ENCODE measurements at regions not wholly inside any gene's neighbourhood (a gene's known extent, or its start where the extent isn't known, plus 50 kb on each side); places are given as distances from the start of the nearest gene placed in this dataset.
"Not testable (repeated sequence)": the region's sequence is repeated elsewhere in the genome, so short reads cannot be mapped to it uniquely, and the experiment has no call there.

DNA sequence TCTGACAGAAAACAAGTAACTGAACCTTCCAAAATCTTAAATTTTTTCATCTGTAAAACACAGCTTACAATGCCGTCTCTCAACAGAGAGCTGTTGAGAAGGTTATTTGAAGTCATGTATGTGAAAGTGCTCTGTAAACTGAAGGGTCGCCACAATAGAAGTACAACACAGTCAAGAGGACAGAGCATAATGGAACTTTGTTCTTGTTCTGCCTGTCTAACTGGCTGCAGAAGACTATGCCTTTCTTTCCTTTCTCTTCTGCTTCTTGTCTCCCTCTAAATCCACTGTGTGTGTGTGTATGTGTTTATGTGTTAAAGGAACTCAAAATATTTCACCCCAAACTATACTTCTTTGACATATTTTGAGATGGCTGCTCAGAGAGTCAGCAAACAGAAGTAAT lies 365.8 kb upstream of the RND3 start:
- DNase-seq (ENCODE audit: low read depth) = no peak

DNA sequence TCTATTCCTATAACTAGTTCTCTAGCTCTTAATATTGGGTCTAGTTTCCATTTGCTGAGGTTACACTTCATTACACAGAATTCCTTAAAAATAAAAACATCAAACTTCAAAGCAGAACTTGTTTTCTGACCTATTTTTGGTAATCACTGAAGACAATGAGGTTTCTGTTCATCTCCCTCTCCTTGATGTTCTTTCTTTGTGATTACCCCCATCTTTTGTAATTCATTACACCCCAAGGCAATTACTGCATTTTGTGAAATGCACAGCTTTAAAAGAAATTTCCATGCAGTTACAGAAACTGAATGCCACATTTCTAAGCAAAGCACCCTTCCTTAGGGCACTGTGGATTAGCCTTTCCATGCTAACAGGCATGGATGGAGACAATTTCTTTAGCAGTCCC lies 363.2 kb upstream of the RND3 start:
- DNase-seq (ENCODE audit: low read depth) = no peak

DNA sequence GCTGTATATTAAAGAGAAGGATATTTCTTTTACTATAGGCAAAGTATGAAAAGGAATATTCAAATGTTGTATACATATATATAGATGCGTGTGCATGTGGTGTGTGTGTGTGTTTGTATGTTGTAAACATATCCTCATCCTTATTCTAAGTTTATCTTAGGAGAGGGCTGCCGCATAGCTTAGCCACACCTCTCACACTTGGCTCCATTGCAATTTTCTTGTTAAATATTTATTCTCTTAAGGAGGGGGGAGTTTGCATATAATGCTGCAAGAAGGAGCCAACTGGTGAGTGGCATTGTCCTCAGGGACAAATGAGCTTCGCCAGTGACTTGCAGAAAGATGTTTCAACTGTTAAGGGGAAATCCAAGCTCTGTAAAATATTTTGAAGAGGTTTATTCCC lies 360.1 kb upstream of the RND3 start:
- no peak for DNase-seq (ENCODE audit: low read depth)

DNA sequence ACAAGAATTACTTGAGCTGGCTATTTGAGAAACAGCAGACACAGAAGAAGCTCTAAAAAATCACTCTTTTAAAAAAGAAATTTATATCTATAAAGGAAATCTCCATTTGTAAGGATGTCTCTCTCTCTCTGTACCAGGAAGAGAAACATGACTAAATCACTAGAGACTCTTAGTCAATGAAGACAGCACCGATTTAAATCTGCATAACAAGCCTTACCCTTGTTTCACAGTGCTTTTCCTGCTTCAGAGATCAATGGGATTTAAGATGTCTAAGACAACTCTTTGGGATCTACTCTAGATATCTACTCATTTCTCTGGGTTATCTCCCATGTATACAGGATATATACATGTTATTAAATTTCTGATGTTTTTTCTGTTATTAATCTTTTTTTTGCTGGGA lies 359.2 kb upstream of the RND3 start:
- DNase-seq (ENCODE audit: low read depth) = no peak

DNA sequence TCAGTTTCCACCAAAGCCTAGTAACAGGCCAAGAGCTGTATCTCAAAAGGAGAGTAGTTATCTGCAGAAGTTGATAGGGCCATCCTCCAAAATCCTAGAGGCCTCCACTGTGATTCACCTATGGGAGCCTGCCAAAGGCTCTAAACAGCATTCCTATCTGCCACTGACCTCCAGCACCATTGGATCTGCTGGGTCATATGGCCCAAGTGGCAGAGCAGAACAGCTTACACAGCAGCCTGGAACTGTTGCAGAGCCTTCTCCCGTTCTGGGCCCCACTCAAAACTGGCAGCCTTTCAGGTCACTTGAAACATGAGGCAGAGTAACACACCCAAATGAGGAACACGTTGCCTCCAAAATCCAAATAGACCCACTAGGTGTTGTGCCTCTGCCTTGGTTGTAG lies 345.2 kb upstream of the RND3 start:
- DNase-seq (ENCODE audit: low read depth) = peak; percentile 55

DNA sequence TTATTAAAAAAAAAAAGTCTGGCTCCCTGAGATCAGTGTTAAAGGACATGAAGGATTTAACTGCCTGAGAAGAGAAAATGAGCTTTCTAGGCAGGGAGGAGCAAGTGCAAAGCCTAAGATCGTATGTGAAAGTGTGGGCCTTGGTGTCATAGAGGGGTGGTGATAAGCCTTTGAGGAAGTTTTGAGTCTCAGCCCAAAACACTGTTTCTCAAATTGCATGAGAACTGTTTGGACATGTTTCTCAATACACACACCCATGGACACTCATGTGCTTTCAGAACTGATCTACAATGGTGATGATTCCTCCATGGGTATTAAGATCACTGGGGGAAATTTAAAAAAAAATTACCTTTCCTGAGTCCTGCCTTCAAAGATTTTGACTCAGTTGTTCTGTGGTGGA lies 336.7 kb upstream of the RND3 start:
- DNase-seq (ENCODE audit: low read depth) = no peak

DNA sequence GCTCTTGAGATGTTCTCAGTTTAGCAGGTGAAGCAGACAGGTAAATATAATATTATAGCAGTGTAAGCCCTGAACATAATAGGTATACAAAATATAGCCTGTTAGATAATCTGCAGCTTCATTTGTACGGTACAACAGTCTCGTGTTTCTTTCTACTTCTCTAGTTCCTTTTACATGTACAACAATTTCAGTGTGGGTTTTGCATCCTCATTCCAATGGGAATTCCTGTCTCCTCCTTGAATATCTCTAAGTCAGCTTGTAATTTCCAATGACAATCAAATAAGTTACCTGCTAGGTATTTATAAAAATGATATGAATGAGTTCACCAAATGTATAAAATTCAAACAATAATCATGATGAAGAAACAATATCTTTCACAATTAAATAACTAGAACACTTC lies 330.0 kb upstream of the RND3 start:
- no peak for DNase-seq (ENCODE audit: low read depth)

DNA sequence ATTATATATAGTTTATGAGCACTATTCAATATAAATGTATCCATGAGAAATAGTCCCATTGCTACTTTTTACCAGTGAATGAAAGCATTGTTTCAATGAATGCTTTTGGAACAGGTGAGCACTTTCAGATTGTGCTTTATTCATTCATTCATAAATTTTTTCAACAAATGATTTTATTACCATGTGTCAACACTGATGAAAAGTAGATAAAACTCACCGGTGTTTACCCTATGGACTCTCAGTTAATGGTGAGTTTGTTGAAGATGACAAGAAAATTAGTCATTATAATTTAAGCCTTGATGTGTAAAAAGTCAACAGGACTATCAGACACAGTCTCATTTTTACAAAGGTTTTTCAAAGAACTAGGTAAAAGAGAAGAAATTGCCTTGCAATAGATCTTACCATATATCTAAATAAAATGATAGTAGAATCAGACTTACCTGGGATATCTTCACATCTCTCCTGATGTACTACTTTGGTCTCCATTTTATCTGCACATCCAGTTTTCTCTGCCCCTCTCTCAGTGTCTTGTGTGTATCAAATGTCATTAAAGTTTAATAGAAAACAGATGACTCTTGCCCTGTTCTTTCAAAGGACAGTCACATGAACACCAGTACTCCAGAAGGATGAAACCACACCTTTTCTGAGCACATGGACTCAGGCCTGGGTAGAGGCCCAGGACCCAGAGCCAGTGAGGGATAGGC lies 325.3 kb upstream of the RND3 start:
- peak; percentile 14 for DNase-seq (ENCODE audit: low read depth)

DNA sequence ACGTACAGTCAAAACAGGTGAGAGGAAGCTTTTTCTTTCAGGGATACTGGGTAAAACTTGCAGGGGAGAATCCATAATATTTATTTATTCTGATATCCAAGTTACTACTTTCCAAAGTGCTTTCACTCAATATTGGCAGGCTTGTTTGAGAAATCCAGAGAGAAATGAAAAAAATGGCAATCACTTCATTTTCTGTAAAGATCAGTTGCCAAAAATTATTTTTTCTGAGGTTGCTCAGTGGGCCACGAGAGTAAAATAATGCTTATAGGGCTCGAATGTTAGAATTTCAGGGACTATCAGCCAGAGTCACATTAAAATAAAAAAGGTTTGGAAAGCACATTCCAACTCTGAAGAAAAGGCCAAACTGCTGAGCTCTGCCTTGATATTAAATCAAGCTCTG lies 324.6 kb upstream of the RND3 start:
- DNase-seq (ENCODE audit: low read depth) = no peak

DNA sequence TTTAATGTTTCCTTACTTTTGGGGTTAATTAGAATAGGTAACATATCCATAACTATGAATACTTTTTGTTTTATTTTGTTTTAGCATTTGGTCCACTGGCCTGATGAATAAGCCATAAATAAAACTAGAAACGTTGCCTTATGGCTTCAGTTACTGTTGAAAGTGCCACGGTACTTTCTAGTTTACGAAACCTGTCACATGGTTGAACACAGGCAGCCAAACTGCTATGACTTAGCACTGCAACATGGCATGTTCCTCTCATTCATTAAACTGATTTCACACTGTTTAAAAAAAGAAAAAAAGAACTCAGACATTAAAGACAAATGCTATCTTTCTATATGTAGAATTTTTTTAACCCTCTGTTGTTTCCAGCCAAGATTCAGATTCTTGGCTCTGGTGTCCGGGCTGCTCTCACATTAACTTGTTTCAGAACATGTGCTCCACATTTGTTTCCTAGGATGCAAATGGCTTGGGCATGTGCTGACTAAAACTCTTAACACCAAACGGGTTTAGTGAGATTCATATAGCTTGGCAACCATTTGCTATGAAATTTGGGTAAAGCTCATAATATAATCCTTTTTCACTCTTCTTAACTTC lies 323.9 kb upstream of the RND3 start:
- peak; percentile 81 for DNase-seq (ENCODE audit: low read depth)

DNA sequence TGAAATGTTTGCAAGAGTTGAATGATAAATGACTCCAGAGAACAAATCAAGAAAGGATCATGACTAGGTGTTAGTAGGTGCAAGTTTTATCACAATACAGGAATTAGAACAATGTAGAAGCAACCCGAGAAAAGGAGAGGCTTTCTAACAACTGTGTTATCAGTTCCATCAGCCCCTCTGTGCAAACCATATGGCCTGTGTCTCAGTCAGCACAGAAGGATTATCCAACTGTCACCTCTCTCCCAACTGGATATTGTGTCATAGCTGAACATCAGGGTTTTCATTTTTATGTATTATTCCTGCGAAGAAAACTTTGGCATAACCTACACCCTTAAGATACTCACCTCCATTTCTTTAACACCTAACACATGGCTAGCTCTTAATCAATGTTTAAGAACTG lies 321.6 kb upstream of the RND3 start:
- no peak for DNase-seq (ENCODE audit: low read depth)

DNA sequence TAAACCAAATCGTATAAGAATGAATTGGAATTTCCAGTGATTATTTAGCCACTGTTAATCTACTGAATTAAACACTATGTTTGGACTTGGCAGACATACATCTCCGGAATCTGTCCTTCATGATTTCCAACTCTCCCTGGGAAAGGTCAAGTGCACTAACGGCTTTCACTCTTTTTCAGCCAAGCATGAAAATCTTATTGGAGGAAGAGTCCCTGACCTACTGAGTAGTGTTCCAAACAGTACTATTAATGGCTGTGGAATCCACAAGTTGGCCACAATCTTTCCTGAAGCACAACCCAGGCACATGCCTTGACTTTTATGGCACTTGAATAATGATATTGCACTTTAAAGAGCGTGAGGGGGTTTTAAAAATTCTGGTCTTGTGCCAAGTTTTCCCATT lies 318.9 kb upstream of the RND3 start:
- peak; percentile 35 for DNase-seq (ENCODE audit: low read depth)

DNA sequence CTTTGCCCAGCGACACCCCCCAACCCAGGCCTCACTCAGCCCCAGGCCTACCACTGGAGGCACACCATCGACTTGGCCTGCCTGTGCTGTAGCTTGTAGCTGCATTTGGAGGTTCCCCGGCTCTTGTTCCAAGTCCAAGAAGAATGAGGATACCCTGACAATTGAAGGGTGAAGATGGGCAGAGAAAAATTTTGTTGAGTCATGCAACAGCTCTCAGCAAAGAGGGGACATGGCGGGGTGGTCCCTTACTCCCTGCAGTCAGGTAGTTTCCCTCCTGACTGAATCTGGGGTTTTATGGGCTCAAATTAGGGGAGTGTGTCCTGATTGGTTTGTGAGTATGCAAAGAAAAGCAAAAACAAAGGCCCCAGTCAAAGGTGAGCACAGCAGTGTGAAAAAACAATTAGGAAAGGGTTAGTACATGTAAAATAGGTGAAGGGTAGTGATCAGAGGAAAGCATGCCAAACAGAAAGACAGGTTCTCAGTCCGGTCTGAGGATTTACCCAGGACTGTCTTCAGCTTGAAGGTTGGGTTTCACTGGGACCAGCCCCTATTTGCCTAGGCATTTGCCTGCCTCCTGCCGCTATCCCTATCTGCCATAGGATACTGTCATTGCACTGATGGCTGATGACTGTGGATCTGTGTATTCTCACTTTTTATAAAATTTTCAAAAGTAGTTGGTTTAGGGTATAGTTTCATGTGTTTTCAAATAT lies 316.4 kb upstream of the RND3 start:
- DNase-seq (ENCODE audit: low read depth) = no peak

DNA sequence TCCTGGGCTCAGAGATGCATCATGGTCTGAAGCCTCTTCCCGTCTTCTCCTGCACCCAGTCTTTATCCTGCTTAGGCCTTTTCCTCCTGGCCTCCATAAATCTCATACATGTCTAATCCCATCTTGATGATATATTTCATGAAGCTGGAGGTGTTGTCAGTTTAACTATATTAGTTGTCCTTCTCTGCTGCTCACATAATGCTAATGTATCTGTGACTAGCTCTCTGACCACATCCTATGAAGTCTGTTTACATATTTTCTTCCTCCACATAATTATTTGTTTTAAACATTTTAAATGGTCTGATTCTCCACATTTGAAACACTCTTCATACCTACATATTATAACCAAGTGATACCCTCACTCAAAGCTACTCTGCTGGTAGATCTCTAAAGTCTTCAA lies 315.2 kb upstream of the RND3 start:
- DNase-seq (ENCODE audit: low read depth) = no peak

DNA sequence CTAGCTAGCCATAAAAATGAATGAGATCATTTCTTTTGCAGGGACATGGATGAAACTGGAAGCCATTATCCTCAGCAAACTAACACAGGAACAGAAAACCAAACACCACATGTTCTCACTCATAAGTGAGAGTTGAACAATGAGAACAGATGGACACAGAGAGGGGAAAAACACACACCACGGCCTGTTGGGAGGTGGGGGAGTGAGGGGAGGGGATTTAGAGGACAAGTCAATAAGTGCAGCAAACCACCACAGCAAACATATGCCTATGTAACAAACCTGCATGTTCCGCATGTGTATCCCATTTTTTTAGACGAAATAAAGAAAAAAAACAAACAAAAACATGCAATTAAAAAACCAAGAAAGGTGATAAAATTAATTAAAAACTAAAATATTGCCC lies 308.8 kb upstream of the RND3 start:
- DNase-seq (ENCODE audit: low read depth) = not testable (repeated sequence)

DNA sequence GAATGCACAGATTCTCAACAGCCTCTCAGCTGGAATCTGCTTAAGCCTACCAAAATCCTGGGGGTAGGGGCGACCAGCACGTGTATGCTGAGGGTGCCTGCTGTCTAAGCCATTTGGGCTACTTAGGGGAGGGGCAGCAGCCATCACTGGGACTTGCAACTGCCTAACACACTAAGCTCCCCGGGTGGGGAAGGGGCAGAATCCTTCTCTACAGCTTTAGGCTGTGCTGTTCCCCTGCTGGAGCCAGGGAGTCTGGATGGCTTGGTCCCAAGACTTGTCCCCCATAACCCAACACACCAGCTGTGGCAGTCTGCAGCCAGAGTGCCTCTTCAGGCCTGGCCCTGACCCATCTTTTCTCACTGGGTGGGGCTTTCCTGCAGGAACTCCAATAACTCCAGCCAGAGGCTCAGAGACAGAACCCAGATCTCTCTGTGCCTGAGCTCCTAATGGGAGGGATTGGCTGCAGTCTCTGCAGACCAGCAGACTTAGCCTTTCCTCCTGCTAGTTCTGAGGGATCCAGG lies 305.4 kb upstream of the RND3 start:
- DNase-seq (ENCODE audit: low read depth) = no peak

DNA sequence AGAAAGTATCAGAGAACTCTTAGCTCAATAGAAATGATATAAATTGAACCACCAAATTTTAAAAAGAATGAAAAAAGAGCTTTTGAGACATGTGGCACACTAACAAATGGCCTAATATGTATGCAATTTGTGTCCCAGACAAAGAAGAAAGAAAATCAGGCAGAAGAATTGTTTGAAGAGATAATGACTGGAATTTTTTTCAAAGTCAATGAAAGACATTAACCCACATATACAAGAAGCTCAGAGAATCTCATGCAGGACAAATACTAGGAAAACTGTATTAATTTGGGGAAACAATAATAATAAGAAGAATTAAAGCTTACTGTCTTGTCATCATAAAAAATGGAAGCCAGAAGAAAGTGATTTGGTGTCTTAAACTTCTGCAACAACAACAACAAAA lies 304.1 kb upstream of the RND3 start:
- DNase-seq (ENCODE audit: low read depth) = no peak

DNA sequence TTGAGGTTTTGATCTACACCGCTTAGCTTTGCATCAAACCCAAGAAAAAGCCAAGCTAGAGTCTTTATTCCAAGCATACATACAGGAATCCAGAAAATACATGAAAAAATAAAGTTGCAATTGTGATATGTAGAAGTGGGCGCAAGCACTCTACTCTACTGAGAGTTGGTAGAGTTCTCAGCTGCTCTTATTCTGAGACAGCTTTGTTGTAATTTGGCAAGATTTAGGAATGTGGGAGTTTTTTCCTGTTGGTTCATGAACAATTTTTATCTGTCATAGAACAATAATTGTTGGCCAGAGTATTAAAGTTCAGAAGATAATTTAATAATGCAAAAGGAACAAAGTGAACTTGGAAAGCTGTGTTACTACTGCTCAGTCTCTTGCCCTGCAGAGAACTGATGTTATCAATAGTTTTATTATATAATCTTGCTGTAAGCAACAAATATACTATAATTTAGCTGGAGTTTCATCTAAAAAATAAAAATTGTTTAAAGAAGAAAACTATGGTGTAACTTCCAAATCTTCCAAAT lies 302.0 kb upstream of the RND3 start:
- DNase-seq (ENCODE audit: low read depth) = peak; percentile 6

DNA sequence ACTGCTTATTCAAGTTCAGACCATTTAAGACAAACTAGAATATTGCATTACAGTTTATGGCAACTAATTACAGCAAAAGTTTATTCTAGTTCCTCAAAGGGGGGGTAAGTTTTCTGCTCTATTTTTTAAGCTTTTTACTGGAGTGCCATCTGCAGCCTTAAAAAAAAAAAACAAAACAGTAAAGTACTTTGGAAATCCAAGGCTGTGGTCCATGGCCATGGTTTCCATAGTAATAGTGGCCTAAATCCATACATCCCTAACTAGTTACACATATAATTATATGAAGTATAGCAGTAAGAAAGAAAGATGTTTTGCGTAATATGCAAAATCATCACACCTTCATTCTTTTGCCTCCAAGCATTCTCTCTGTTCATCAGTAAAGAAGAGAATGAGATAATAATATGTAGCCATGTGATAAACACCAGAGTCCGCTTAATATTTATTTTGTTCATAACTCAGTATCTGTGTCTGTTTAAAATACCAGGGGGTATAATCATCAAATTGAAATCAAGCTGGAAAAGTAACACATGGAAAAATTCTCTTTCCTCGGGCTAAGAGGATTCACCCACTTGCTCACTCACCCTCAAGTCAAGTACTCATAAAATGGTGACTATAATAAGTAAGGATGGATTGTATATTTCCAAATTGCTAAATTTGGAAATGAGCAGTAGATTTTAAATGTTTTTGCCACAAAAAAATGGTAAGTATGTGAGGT lies 301.1 kb upstream of the RND3 start:
- peak; percentile 56 for DNase-seq (ENCODE audit: low read depth)

DNA sequence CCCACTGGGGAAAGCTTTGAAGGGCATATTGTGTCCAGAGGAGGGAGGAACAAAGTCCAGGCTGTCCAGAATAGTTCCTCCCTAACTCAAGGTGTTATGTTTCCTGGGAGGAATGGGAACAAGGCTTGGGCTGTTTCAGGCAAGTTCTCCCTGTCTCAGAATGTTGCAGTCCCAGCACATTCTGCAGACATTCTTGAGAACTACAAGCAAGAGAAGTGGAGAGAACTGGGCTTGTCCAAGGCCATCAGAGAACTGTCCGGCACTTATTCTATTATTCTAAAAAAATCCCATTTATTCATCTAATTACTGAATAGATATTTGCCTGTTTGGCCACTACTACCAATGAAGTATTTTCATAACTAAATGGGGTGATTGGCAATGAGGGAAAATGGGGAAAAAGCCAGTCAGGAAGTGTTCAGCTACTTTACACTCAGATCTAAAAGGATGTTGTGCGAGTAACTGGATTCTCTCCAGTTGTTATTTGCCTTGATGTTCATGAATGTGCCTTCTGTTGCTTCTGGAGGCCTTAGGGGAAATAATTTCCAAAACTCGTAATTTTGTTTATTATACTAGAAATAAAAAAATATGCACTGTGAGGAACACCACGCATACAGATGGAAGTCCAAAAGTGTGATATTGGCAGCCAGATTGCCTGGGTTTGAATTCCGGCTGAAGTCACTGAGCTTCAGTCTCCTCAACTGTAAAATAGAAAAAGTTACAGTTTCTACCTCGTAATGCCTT lies 300.1 kb upstream of the RND3 start:
- peak; percentile 14 for DNase-seq (ENCODE audit: low read depth)

DNA sequence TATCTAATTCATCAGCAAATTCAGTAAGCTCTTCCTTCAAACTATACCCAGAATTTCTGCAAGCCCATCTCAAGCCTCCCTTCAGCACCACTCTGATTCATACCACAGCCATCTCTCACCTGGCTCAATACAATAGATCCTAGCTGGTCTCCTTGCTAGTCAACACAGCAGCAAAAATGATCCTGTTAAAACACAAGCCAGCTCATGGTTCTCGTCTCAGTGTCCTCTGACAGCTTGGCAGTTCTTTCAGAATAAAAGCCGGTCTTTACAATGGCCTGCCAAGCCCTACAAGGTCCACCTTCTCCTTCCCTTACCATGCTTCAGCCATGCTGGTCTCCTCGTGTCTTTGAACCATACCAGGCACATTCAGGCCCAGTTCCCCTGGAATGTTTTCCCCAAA lies 296.9 kb upstream of the RND3 start:
- no peak for DNase-seq (ENCODE audit: low read depth)

DNA sequence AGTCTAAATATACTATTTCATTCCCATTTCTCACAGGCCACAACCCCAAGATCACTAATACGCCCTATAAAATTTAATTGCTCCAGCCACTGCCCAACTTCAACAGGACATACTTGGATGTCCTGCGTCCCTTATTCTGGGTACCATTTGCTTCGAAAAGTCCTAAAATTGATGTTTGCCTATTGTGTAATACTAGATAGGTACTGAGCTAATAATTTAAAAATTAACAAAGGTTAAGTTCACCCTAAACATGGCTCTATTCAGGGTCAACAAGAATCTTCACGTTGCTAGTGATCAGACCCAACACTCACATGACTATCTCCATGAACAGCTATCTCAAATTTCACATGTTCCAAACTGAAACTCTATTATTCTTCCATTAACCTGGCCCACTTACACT lies 296.4 kb upstream of the RND3 start:
- no peak for DNase-seq (ENCODE audit: low read depth)
